CD4-positive, CD25-positive, alpha-beta regulatory T cell (primary cell): ENCODE measurements at regions not wholly inside any gene's neighbourhood (a gene's known extent, or its start where the extent isn't known, plus 50 kb on each side); places are given as distances from the start of the nearest gene placed in this dataset.

ENCODE experiments used
- ATAC-seq, 2 donors: fragments of 150-1000 bp; cut with Tn5 transposase; one replicate each; pipeline ENCODE4 v1.10.0; 2021; ENCODE audit warnings: low read depth in 2 of 2, moderate number of reproducible peaks in 2 of 2, moderate library complexity in 1 of 2
- DNase-seq, 3 donors: peaks; one replicate each; pipeline versions ENCODE4 v3.0.0 to v3.0.0-alpha.2; 2012 to 2022; ENCODE audit warnings: mixed read lengths in 1 of 3
- H3K27ac ChIP-seq: one replicate; pipeline ENCODE4 v1.7.0; 2013; ENCODE audit warnings: mild to moderate bottlenecking, low read length; ENCODE audit not compliant: insufficient read depth, poor library complexity, severe bottlenecking
- H3K27me3 ChIP-seq: one replicate; pipeline ENCODE4 v1.7.0; 2013; ENCODE audit warnings: low read length; ENCODE audit not compliant: control insufficient read depth, insufficient read depth
- H3K36me3 ChIP-seq: one replicate; pipeline ENCODE4 v1.7.0; 2013; ENCODE audit warnings: mild to moderate bottlenecking, low read length, moderate library complexity; ENCODE audit not compliant: control insufficient read depth, insufficient read depth
- H3K4me1 ChIP-seq: 2 replicates; pipeline ENCODE4 v1.7.0; 2013; ENCODE audit warnings: mild to moderate bottlenecking, low read length; ENCODE audit not compliant: insufficient read depth, control insufficient read depth, poor library complexity, severe bottlenecking
- H3K4me3 ChIP-seq: one replicate; pipeline ENCODE4 v1.7.0; 2013; ENCODE audit warnings: low read depth, mild to moderate bottlenecking, low read length, moderate library complexity
- H3K9me3 ChIP-seq, 2 experiments: 1 replicate in 1 of 2; 2 replicates in 1 of 2; pipeline ENCODE4 v1.7.0; 2013; ENCODE audit warnings: low read length in 2 of 2, mild to moderate bottlenecking in 1 of 2, moderate library complexity in 1 of 2; ENCODE audit not compliant: control insufficient read depth in 2 of 2
- H3K27ac Mint-ChIP-seq, 3 donors: one replicate each; pipeline ENCODE4 v1.8.0; 2020 to 2022; ENCODE audit warnings: mild to moderate bottlenecking in 3 of 3, mixed read lengths in 3 of 3, moderate library complexity in 2 of 3
- H3K27me3 Mint-ChIP-seq: one replicate; pipeline ENCODE4 v1.8.0; 2022; ENCODE audit warnings: mild to moderate bottlenecking, mixed read lengths
- H3K36me3 Mint-ChIP-seq: one replicate; pipeline ENCODE4 v1.8.0; 2020; ENCODE audit warnings: mixed read lengths
- H3K4me1 Mint-ChIP-seq, 4 donors: one replicate each; pipeline ENCODE4 v1.8.0; 2020 to 2022; ENCODE audit warnings: mixed read lengths in 4 of 4, mild to moderate bottlenecking in 1 of 4
- H3K4me3 Mint-ChIP-seq, 4 donors: one replicate each; pipeline ENCODE4 v1.8.0; 2020 to 2022; ENCODE audit warnings: mild to moderate bottlenecking in 4 of 4, mixed read lengths in 4 of 4, moderate library complexity in 3 of 4
- H3K9me3 Mint-ChIP-seq, 7 donors: one replicate each; pipeline ENCODE4 v1.8.0; 2020 to 2022; ENCODE audit warnings: mixed read lengths in 7 of 7, mild to moderate bottlenecking in 3 of 7, moderate library complexity in 2 of 7

GRCh38 chr5:3875144-3875543 is 279.5 kb downstream of the IRX1 start:
- Mint-ChIP-seq H3K27ac (no peak overlapping the region), H3K27me3 (no peaks in the 10 kb centered on the region), H3K4me3 (no peak overlapping the region), H3K36me3 (no peaks in the 10 kb centered on the region), H3K4me1 (no peaks in the 10 kb centered on the region), H3K9me3 (peaks cover 2 to 13% (median 11%) of the 10 kb centered on the region in 7 donors)
- DNase-seq (no peak), ATAC-seq (no peak)
- H3K4me3 ChIP-seq, result no peak overlapping the region
- no peaks in the 10 kb centered on the region for H3K27me3 ChIP-seq
- no peaks in the 10 kb centered on the region for H3K9me3 ChIP-seq
- H3K36me3 ChIP-seq, result no peaks in the 10 kb centered on the region
- H3K4me1 ChIP-seq, result no peaks in the 10 kb centered on the region
- H3K27ac ChIP-seq, result no peak overlapping the region

GRCh38 chr5:3878267-3878666 is 282.6 kb downstream of the IRX1 start:
- peaks cover 6 to 14% (median 10%) of the 10 kb centered on the region in 7 donors for H3K9me3 Mint-ChIP-seq
- no peaks in the 10 kb centered on the region for H3K36me3 Mint-ChIP-seq
- H3K4me3 Mint-ChIP-seq, result no peak overlapping the region
- Histone ChIP-seq H3K4me1 (no peaks in the 10 kb centered on the region), H3K4me3 (no peak overlapping the region), H3K27ac (no peak overlapping the region), H3K36me3 (no peaks in the 10 kb centered on the region), H3K27me3 (no peaks in the 10 kb centered on the region), H3K9me3 (peaks cover 0 to 5% of the 10 kb centered on the region in 2 experiments)
- H3K27ac Mint-ChIP-seq, result no peak overlapping the region
- DNase-seq, result no peak
- no peaks in the 10 kb centered on the region for H3K4me1 Mint-ChIP-seq
- H3K27me3 Mint-ChIP-seq, result no peaks in the 10 kb centered on the region
- ATAC-seq, result no peak

GRCh38 chr5:3883040-3883439 is 287.4 kb downstream of the IRX1 start:
- Mint-ChIP-seq H3K4me1 (peaks cover 0 to 2% (median 0%) of the 10 kb centered on the region in 4 donors), H3K27ac (no peak overlapping the region)

GRCh38 chr5:3886524-3887451 is 291.2 kb downstream of the IRX1 start:
- Histone ChIP-seq H3K9me3 (peaks cover 0 to 5% of the 10 kb centered on the region in 2 experiments), H3K36me3 (no peaks in the 10 kb centered on the region), H3K27me3 (no peaks in the 10 kb centered on the region), H3K4me3 (no peak overlapping the region), H3K4me1 (no peaks in the 10 kb centered on the region), H3K27ac (no peak overlapping the region)
- ATAC-seq, result no peak
- peaks cover 0 to 16% (median 5%) of the 10 kb centered on the region in 7 donors for H3K9me3 Mint-ChIP-seq
- no peaks in the 10 kb centered on the region for H3K27me3 Mint-ChIP-seq
- H3K36me3 Mint-ChIP-seq, result no peaks in the 10 kb centered on the region
- H3K4me3 Mint-ChIP-seq, result no peak overlapping the region
- peaks cover 0 to 2% (median 0%) of the 10 kb centered on the region in 4 donors for H3K4me1 Mint-ChIP-seq
- H3K27ac Mint-ChIP-seq, result no peak overlapping the region
- DNase-seq, result peak in 1 of 3 donors; percentile 1

More at GRCh38 chr5:3883040-3883439, 287.4 kb downstream of the IRX1 start:
- Histone ChIP-seq H3K9me3 (peaks cover 0 to 5% of the 10 kb centered on the region in 2 experiments), H3K27me3 (no peaks in the 10 kb centered on the region), H3K4me1 (no peaks in the 10 kb centered on the region), H3K4me3 (no peak overlapping the region), H3K36me3 (no peaks in the 10 kb centered on the region), H3K27ac (no peak overlapping the region)
- Mint-ChIP-seq H3K9me3 (peaks cover 0 to 14% (median 6%) of the 10 kb centered on the region in 7 donors), H3K27me3 (no peaks in the 10 kb centered on the region), H3K36me3 (no peaks in the 10 kb centered on the region), H3K4me3 (no peak overlapping the region)
- ATAC-seq (no peak), DNase-seq (no peak)

GRCh38 chr5:3888310-3888709 is 292.7 kb downstream of the IRX1 start:
- Histone ChIP-seq H3K4me1 (no peaks in the 10 kb centered on the region), H3K4me3 (no peak overlapping the region), H3K36me3 (no peaks in the 10 kb centered on the region), H3K27me3 (no peaks in the 10 kb centered on the region), H3K9me3 (no peaks in the 10 kb centered on the region), H3K27ac (no peak overlapping the region)
- H3K36me3 Mint-ChIP-seq, result no peaks in the 10 kb centered on the region
- H3K27ac Mint-ChIP-seq, result no peak overlapping the region
- peaks cover 0 to 2% (median 0%) of the 10 kb centered on the region in 4 donors for H3K4me1 Mint-ChIP-seq
- ATAC-seq (no peak), DNase-seq (no peak)
- peaks cover 0 to 14% (median 4%) of the 10 kb centered on the region in 7 donors for H3K9me3 Mint-ChIP-seq
- H3K4me3 Mint-ChIP-seq, result no peak overlapping the region
- H3K27me3 Mint-ChIP-seq, result no peaks in the 10 kb centered on the region

GRCh38 chr5:3889412-3890142 is 293.9 kb downstream of the IRX1 start:
- H3K9me3 ChIP-seq, result no peaks in the 10 kb centered on the region
- no peaks in the 10 kb centered on the region for H3K27me3 ChIP-seq
- no peaks in the 10 kb centered on the region for H3K36me3 ChIP-seq
- Mint-ChIP-seq H3K9me3 (peaks cover 0 to 11% (median 5%) of the 10 kb centered on the region in 7 donors), H3K27me3 (no peaks in the 10 kb centered on the region), H3K4me3 (no peak overlapping the region), H3K27ac (no peak overlapping the region), H3K4me1 (peaks cover 0 to 2% (median 0%) of the 10 kb centered on the region in 4 donors), H3K36me3 (no peaks in the 10 kb centered on the region)
- no peak for DNase-seq
- no peak for ATAC-seq
- no peak overlapping the region for H3K27ac ChIP-seq
- H3K4me3 ChIP-seq, result no peak overlapping the region
- no peaks in the 10 kb centered on the region for H3K4me1 ChIP-seq

- Mint-ChIP-seq H3K27me3 (no peaks in the 10 kb centered on the region), H3K4me1 (peaks cover 0 to 2% (median 0%) of the 10 kb centered on the region in 4 donors), H3K9me3 (peaks cover 0 to 10% (median 6%) of the 10 kb centered on the region in 7 donors)
Observed at GRCh38 chr5:3891113-3891512, 295.5 kb downstream of the IRX1 start.

More at GRCh38 chr5:3891113-3891512, 295.5 kb downstream of the IRX1 start:
- DNase-seq (no peak), ATAC-seq (no peak)
- H3K36me3 Mint-ChIP-seq, result no peaks in the 10 kb centered on the region
- no peaks in the 10 kb centered on the region for H3K27me3 ChIP-seq
- H3K4me1 ChIP-seq, result no peaks in the 10 kb centered on the region
- H3K36me3 ChIP-seq, result no peaks in the 10 kb centered on the region
- no peak overlapping the region for H3K27ac Mint-ChIP-seq
- no peak overlapping the region for H3K4me3 ChIP-seq
- no peak overlapping the region for H3K27ac ChIP-seq
- no peaks in the 10 kb centered on the region for H3K9me3 ChIP-seq
- H3K4me3 Mint-ChIP-seq, result no peak overlapping the region
